WTC11 (cell line): ENCODE measurements at regions not wholly inside any gene's neighbourhood (a gene's known extent, or its start where the extent isn't known, plus 50 kb on each side); places are given as distances from the start of the nearest gene placed in this dataset.

Experiments used
- ELF4 ChIP-seq: sonication (generic); formaldehyde crosslinking; IDR thresholded peaks from 2 replicates; pipeline ENCODE4 v1.8.1; 2022; ENCODE audit warnings: low read depth, mild to moderate bottlenecking, moderate library complexity, missing genetic modification reagents
- FOXK1 ChIP-seq: sonication (generic); formaldehyde crosslinking; IDR thresholded peaks from 2 replicates; pipeline ENCODE4 v1.8.0; 2022; ENCODE audit warnings: mild to moderate bottlenecking, moderate library complexity, missing genetic modification reagents
- NFYB ChIP-seq: sonication (generic); formaldehyde crosslinking; conservative IDR thresholded peaks from 2 replicates; pipeline ENCODE4 v1.8.0; 2022; ENCODE audit warnings: low read depth, missing genetic modification reagents
- NR2C2 ChIP-seq: sonication (generic); formaldehyde crosslinking; IDR thresholded peaks from 2 replicates; pipeline ENCODE4 v1.8.0; 2022; ENCODE audit warnings: mild to moderate bottlenecking, missing genetic modification reagents
- TEAD4 ChIP-seq: sonication (generic); formaldehyde crosslinking; IDR thresholded peaks from 2 replicates; pipeline ENCODE4 v1.8.0; 2022; ENCODE audit warnings: mild to moderate bottlenecking, missing genetic modification reagents
- ZNF121 ChIP-seq: sonication (generic); formaldehyde crosslinking; IDR thresholded peaks from 2 replicates; pipeline ENCODE4 v1.8.0; 2023; ENCODE audit warnings: missing genetic modification reagents
- ZNF219 ChIP-seq: sonication (generic); formaldehyde crosslinking; IDR thresholded peaks from 2 replicates; pipeline ENCODE4 v1.8.0; 2023; ENCODE audit warnings: missing genetic modification reagents, mild to moderate bottlenecking, borderline replicate concordance
- ZNF232 ChIP-seq: sonication (generic); formaldehyde crosslinking; IDR thresholded peaks from 2 replicates; pipeline ENCODE4 v1.8.0; 2022; ENCODE audit warnings: mild to moderate bottlenecking, missing genetic modification reagents
- ZNF396 ChIP-seq: fragments of 250-450 bp; sonication (Bioruptor Pico); IDR thresholded peaks from 2 replicates; pipeline ENCODE4 v1.8.0; 2021; ENCODE audit warnings: mild to moderate bottlenecking, moderate library complexity, borderline replicate concordance
- TF ChIP-seq, protein P1 (sequence below): sonication (generic); formaldehyde crosslinking; IDR thresholded peaks from 2 replicates; pipeline ENCODE4 v1.8.1; 2022; ENCODE audit warnings: missing genetic modification reagents, borderline replicate concordance
- TF ChIP-seq, protein P2 (sequence below): fragments of 200-600 bp; IDR thresholded peaks from 2 replicates; pipeline ENCODE4 v1.8.0; 2022; ENCODE audit warnings: antibody characterized with exemption
- TF ChIP-seq, protein P3 (sequence below): sonication (generic); formaldehyde crosslinking; IDR thresholded peaks from 2 replicates; pipeline ENCODE4 v1.8.1; 2023; ENCODE audit warnings: mild to moderate bottlenecking, missing genetic modification reagents, borderline replicate concordance
- TF ChIP-seq, protein P4 (sequence below): sonication (generic); formaldehyde crosslinking; IDR thresholded peaks from 2 replicates; pipeline ENCODE4 v1.8.1; 2023; ENCODE audit warnings: mild to moderate bottlenecking, missing genetic modification reagents
- TF ChIP-seq, protein P5 (sequence below): sonication (generic); formaldehyde crosslinking; conservative IDR thresholded peaks from 2 replicates; pipeline ENCODE4 v1.8.1; 2022; ENCODE audit warnings: mild to moderate bottlenecking, missing genetic modification reagents

DNA sequence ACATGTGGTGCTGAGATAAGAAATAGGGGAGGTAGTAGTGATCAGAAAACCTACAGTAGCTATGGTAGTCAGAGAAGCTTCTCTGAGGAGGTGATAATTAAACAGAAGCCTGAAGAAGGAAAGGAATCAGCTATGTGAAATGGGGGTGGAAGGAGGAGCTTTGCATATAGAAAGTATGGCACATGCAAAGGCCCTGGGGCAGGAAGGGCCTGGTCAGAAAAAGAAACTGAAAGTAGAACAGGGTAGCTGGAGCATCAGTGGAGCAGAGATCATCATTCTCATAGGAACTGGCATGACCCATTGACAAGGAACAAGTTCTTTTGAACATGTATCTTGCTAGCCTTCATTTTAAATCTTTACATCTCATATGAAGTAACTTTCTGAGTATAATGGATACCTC is 80.7 kb upstream of the ADRA1B start:
- TF ChIP-seq, protein P1, sequence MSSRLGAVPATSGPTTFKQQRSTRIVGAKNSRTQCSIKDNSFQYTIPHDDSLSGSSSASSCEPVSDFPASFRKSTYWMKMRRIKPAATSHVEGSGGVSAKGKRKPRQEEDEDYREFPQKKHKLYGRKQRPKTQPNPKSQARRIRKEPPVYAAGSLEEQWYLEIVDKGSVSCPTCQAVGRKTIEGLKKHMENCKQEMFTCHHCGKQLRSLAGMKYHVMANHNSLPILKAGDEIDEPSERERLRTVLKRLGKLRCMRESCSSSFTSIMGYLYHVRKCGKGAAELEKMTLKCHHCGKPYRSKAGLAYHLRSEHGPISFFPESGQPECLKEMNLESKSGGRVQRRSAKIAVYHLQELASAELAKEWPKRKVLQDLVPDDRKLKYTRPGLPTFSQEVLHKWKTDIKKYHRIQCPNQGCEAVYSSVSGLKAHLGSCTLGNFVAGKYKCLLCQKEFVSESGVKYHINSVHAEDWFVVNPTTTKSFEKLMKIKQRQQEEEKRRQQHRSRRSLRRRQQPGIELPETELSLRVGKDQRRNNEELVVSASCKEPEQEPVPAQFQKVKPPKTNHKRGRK (CRISPR knock-in tag): no peak
- no peak for TF ChIP-seq ZNF396 (CRISPR knock-in tag)
- TF ChIP-seq, protein P2, sequence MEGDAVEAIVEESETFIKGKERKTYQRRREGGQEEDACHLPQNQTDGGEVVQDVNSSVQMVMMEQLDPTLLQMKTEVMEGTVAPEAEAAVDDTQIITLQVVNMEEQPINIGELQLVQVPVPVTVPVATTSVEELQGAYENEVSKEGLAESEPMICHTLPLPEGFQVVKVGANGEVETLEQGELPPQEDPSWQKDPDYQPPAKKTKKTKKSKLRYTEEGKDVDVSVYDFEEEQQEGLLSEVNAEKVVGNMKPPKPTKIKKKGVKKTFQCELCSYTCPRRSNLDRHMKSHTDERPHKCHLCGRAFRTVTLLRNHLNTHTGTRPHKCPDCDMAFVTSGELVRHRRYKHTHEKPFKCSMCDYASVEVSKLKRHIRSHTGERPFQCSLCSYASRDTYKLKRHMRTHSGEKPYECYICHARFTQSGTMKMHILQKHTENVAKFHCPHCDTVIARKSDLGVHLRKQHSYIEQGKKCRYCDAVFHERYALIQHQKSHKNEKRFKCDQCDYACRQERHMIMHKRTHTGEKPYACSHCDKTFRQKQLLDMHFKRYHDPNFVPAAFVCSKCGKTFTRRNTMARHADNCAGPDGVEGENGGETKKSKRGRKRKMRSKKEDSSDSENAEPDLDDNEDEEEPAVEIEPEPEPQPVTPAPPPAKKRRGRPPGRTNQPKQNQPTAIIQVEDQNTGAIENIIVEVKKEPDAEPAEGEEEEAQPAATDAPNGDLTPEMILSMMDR: no peak
- TF ChIP-seq ZNF219 (CRISPR knock-in tag): no peak
- no peak for TF ChIP-seq ZNF121 (CRISPR knock-in tag)
- TF ChIP-seq ELF4 (CRISPR knock-in tag): no peak
- TF ChIP-seq NR2C2 (CRISPR knock-in tag): no peak
- no peak for TF ChIP-seq NFYB (CRISPR knock-in tag)
- no peak for TF ChIP-seq TEAD4 (CRISPR knock-in tag)
- TF ChIP-seq, protein P3, sequence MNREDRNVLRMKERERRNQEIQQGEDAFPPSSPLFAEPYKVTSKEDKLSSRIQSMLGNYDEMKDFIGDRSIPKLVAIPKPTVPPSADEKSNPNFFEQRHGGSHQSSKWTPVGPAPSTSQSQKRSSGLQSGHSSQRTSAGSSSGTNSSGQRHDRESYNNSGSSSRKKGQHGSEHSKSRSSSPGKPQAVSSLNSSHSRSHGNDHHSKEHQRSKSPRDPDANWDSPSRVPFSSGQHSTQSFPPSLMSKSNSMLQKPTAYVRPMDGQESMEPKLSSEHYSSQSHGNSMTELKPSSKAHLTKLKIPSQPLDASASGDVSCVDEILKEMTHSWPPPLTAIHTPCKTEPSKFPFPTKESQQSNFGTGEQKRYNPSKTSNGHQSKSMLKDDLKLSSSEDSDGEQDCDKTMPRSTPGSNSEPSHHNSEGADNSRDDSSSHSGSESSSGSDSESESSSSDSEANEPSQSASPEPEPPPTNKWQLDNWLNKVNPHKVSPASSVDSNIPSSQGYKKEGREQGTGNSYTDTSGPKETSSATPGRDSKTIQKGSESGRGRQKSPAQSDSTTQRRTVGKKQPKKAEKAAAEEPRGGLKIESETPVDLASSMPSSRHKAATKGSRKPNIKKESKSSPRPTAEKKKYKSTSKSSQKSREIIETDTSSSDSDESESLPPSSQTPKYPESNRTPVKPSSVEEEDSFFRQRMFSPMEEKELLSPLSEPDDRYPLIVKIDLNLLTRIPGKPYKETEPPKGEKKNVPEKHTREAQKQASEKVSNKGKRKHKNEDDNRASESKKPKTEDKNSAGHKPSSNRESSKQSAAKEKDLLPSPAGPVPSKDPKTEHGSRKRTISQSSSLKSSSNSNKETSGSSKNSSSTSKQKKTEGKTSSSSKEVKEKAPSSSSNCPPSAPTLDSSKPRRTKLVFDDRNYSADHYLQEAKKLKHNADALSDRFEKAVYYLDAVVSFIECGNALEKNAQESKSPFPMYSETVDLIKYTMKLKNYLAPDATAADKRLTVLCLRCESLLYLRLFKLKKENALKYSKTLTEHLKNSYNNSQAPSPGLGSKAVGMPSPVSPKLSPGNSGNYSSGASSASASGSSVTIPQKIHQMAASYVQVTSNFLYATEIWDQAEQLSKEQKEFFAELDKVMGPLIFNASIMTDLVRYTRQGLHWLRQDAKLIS (CRISPR knock-in tag): no peak
- no peak for TF ChIP-seq ZNF232 (CRISPR knock-in tag)
- TF ChIP-seq, protein P4, sequence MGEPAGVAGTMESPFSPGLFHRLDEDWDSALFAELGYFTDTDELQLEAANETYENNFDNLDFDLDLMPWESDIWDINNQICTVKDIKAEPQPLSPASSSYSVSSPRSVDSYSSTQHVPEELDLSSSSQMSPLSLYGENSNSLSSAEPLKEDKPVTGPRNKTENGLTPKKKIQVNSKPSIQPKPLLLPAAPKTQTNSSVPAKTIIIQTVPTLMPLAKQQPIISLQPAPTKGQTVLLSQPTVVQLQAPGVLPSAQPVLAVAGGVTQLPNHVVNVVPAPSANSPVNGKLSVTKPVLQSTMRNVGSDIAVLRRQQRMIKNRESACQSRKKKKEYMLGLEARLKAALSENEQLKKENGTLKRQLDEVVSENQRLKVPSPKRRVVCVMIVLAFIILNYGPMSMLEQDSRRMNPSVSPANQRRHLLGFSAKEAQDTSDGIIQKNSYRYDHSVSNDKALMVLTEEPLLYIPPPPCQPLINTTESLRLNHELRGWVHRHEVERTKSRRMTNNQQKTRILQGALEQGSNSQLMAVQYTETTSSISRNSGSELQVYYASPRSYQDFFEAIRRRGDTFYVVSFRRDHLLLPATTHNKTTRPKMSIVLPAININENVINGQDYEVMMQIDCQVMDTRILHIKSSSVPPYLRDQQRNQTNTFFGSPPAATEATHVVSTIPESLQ (CRISPR knock-in tag): no peak
- TF ChIP-seq, protein P5, sequence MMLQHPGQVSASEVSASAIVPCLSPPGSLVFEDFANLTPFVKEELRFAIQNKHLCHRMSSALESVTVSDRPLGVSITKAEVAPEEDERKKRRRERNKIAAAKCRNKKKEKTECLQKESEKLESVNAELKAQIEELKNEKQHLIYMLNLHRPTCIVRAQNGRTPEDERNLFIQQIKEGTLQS (CRISPR knock-in tag): no peak
- TF ChIP-seq FOXK1 (CRISPR knock-in tag): no peak
